ENCODE measurements at regions not wholly inside any gene's neighbourhood (a gene's known extent, or its start where the extent isn't known, plus 50 kb on each side); places are given as distances from the start of the nearest gene placed in this dataset.
"Not testable (repeated sequence)": the region's sequence is repeated elsewhere in the genome, so short reads cannot be mapped to it uniquely, and the experiment has no call there.

DNA sequence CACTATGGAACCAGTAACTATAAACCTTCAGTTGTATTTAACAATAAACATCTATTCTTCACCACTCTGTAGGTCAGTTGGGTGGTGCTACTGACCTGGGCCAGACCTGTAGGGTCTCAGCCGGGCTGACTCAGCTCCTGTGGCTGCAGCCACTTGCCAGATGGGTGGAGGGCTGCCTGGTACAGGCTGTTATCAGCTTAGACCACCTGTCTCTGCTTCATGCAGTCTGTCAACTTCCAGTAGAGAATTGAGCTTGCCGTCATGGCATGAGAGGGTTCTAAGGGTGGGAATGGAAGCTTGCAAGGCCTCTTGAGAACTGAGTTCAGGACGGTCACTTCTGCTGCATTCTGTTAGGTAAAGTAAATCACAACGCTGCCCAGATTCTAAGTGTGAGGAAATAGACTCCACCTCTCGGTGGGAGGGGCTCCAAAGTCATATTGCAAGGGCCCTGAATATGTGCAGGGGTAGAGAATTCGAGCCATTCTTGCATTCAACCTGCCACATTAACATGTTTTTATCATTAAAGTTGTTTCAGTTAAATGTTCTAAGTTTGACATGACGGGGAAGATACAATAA, 81.5 kb upstream of the PABPC3 start:
- TF ChIP-seq, protein P1, sequence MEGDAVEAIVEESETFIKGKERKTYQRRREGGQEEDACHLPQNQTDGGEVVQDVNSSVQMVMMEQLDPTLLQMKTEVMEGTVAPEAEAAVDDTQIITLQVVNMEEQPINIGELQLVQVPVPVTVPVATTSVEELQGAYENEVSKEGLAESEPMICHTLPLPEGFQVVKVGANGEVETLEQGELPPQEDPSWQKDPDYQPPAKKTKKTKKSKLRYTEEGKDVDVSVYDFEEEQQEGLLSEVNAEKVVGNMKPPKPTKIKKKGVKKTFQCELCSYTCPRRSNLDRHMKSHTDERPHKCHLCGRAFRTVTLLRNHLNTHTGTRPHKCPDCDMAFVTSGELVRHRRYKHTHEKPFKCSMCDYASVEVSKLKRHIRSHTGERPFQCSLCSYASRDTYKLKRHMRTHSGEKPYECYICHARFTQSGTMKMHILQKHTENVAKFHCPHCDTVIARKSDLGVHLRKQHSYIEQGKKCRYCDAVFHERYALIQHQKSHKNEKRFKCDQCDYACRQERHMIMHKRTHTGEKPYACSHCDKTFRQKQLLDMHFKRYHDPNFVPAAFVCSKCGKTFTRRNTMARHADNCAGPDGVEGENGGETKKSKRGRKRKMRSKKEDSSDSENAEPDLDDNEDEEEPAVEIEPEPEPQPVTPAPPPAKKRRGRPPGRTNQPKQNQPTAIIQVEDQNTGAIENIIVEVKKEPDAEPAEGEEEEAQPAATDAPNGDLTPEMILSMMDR (IDR thresholded peaks at IDR 0.05; ENCODE audit: borderline replicate concordance, extremely low read depth, low read length, poor library complexity, severe bottlenecking) = not testable (repeated sequence)
- not testable (repeated sequence) for TF ChIP-seq EZH2 (IDR thresholded peaks at IDR 0.05; ENCODE audit: borderline replicate concordance, low read depth, low read length, severe bottlenecking)
